ENCODE measurements at regions not wholly inside any gene's neighbourhood (a gene's known extent, or its start where the extent isn't known, plus 50 kb on each side); places are given as distances from the start of the nearest gene placed in this dataset.

DNA sequence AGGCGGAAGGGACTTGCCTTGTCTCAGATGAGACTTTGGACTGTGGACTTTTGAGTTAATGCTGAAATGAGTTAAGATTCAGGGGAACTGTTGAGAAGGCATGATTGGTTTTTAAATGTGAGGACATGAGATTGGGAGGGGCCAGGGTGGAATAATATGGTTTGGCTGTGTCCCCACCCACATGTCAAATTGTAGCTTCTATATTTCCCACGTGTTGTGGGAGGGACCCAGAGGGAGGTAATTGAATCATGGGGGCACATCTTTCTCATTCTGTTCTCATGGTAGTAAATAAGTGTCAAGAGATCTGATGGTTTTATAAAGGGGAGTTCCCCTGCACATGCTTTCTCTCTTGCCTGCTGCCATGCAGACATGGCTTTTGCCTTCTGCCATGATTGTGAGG lies 89.2 kb downstream of the CGGBP1 start:
- Histone ChIP-seq H3K9me3 (ENCODE audit: insufficient read depth, low read length, severe bottlenecking) (no peaks in the 10 kb centered on the region), H3K36me3 (ENCODE audit: insufficient read depth, low read length) (no peaks in the 10 kb centered on the region), H3K27me3 (ENCODE audit: insufficient read depth, low read length, poor library complexity) (no peaks in the 10 kb centered on the region), H3K79me2 (ENCODE audit: insufficient read depth, low read length) (no peaks in the 10 kb centered on the region), H4K20me1 (ENCODE audit: insufficient read depth, low read length) (no peaks in the 10 kb centered on the region), H3K9ac (ENCODE audit: low read depth, low read length) (no peak overlapping the region), H3K4me1 (ENCODE audit: insufficient read depth, low read length) (no peaks in the 10 kb centered on the region), H2AFZ (ENCODE audit: low read depth, low read length) (no peak overlapping the region), H3K4me3 (ENCODE audit: low read depth in 1 of 2, low read length in 2 of 2) (no peak overlapping the region), H3K27ac (ENCODE audit: low read length) (no peak overlapping the region), H3K4me2 (ENCODE audit: insufficient read depth, low read length) (no peak overlapping the region)
- ATAC-seq (ENCODE audit: insufficient read depth, low read depth) (no peak), DNase-seq (no peak)
- no peak for TF ChIP-seq EZH2 (IDR thresholded peaks at IDR 0.05; ENCODE audit: borderline replicate concordance, low read depth, low read length, severe bottlenecking)
- TF ChIP-seq, protein P1, sequence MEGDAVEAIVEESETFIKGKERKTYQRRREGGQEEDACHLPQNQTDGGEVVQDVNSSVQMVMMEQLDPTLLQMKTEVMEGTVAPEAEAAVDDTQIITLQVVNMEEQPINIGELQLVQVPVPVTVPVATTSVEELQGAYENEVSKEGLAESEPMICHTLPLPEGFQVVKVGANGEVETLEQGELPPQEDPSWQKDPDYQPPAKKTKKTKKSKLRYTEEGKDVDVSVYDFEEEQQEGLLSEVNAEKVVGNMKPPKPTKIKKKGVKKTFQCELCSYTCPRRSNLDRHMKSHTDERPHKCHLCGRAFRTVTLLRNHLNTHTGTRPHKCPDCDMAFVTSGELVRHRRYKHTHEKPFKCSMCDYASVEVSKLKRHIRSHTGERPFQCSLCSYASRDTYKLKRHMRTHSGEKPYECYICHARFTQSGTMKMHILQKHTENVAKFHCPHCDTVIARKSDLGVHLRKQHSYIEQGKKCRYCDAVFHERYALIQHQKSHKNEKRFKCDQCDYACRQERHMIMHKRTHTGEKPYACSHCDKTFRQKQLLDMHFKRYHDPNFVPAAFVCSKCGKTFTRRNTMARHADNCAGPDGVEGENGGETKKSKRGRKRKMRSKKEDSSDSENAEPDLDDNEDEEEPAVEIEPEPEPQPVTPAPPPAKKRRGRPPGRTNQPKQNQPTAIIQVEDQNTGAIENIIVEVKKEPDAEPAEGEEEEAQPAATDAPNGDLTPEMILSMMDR (IDR thresholded peaks at IDR 0.05; ENCODE audit: borderline replicate concordance, extremely low read depth, low read length, poor library complexity, severe bottlenecking): no peak

GRCh38 chr3:87968668-87969067 lies 90.1 kb downstream of the CGGBP1 start:
- ATAC-seq (ENCODE audit: insufficient read depth, low read depth): no peak
- Histone ChIP-seq H3K36me3 (ENCODE audit: insufficient read depth, low read length) (no peaks in the 10 kb centered on the region), H3K27me3 (ENCODE audit: insufficient read depth, low read length, poor library complexity) (no peaks in the 10 kb centered on the region), H2AFZ (ENCODE audit: low read depth, low read length) (no peak overlapping the region), H4K20me1 (ENCODE audit: insufficient read depth, low read length) (no peaks in the 10 kb centered on the region), H3K79me2 (ENCODE audit: insufficient read depth, low read length) (no peaks in the 10 kb centered on the region), H3K9me3 (ENCODE audit: insufficient read depth, low read length, severe bottlenecking) (no peaks in the 10 kb centered on the region), H3K4me2 (ENCODE audit: insufficient read depth, low read length) (no peak overlapping the region), H3K9ac (ENCODE audit: low read depth, low read length) (no peak overlapping the region), H3K4me3 (ENCODE audit: low read depth in 1 of 2, low read length in 2 of 2) (no peak overlapping the region), H3K27ac (ENCODE audit: low read length) (no peak overlapping the region), H3K4me1 (ENCODE audit: insufficient read depth, low read length) (no peaks in the 10 kb centered on the region)
- no peak for TF ChIP-seq EZH2 (IDR thresholded peaks at IDR 0.05; ENCODE audit: borderline replicate concordance, low read depth, low read length, severe bottlenecking)
- TF ChIP-seq, protein P1 (IDR thresholded peaks at IDR 0.05; ENCODE audit: borderline replicate concordance, extremely low read depth, low read length, poor library complexity, severe bottlenecking): no peak
- DNase-seq: no peak

DNA sequence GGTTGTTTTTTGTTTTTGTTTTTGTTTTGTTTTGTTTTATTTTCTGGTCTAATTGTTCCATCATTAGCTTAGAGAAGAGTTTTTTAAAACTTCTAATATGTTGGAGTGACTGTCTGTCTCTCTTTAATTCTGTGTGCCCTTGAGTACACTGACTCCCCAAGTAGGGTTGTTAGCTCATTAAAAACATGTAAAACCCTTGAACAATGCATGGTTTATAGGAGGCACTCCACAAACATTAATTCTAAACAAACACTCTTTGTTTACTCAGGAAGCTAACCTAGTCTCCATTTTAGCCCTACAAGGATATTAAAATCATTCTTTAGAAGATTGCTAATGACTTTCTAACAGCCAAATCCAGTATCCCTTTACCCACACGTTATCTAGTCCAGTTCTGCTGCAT lies 100.5 kb downstream of the CGGBP1 start:
- no peak overlapping the region for H3K27ac ChIP-seq (ENCODE audit: low read length)
- H3K4me3 ChIP-seq (ENCODE audit: low read depth in 1 of 2, low read length in 2 of 2): no peak overlapping the region
- H3K4me1 ChIP-seq (ENCODE audit: insufficient read depth, low read length): no peaks in the 10 kb centered on the region
- no peaks in the 10 kb centered on the region for H4K20me1 ChIP-seq (ENCODE audit: insufficient read depth, low read length)
- H3K36me3 ChIP-seq (ENCODE audit: insufficient read depth, low read length): no peaks in the 10 kb centered on the region
- no peak overlapping the region for H3K4me2 ChIP-seq (ENCODE audit: insufficient read depth, low read length)
- ATAC-seq (ENCODE audit: insufficient read depth, low read depth) (no peak), DNase-seq (no peak)
- H3K9me3 ChIP-seq (ENCODE audit: insufficient read depth, low read length, severe bottlenecking): no peaks in the 10 kb centered on the region
- H3K9ac ChIP-seq (ENCODE audit: low read depth, low read length): no peak overlapping the region
- H3K27me3 ChIP-seq (ENCODE audit: insufficient read depth, low read length, poor library complexity): no peaks in the 10 kb centered on the region
- TF ChIP-seq, protein P1 (IDR thresholded peaks at IDR 0.05; ENCODE audit: borderline replicate concordance, extremely low read depth, low read length, poor library complexity, severe bottlenecking): no peak
- no peak for TF ChIP-seq EZH2 (IDR thresholded peaks at IDR 0.05; ENCODE audit: borderline replicate concordance, low read depth, low read length, severe bottlenecking)
- no peaks in the 10 kb centered on the region for H3K79me2 ChIP-seq (ENCODE audit: insufficient read depth, low read length)
- H2AFZ ChIP-seq (ENCODE audit: low read depth, low read length): no peak overlapping the region

DNA sequence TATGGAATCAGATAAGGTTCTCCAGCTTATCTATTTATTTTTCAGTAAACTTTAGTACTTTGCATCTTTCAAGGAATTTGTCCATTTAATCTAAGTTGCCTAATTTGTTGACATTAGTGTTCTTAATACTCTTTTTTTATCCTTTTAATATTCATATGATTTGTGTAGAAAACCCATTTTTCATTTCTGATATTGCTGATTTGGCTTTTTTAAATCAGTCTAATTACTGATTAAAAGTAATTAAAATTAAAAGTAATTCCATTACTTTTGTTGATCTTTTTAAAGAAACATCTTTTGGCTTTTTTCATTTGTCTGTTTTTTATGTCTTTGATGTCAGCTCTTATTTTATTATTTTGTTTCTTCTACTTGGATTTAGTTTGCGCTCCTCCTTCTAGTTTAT lies 101.2 kb downstream of the CGGBP1 start:
- no peaks in the 10 kb centered on the region for H4K20me1 ChIP-seq (ENCODE audit: insufficient read depth, low read length)
- ATAC-seq (ENCODE audit: insufficient read depth, low read depth) (no peak), DNase-seq (no peak)
- H2AFZ ChIP-seq (ENCODE audit: low read depth, low read length): no peak overlapping the region
- H3K79me2 ChIP-seq (ENCODE audit: insufficient read depth, low read length): no peaks in the 10 kb centered on the region
- H3K27me3 ChIP-seq (ENCODE audit: insufficient read depth, low read length, poor library complexity): no peaks in the 10 kb centered on the region
- no peak overlapping the region for H3K4me3 ChIP-seq (ENCODE audit: low read depth in 1 of 2, low read length in 2 of 2)
- H3K9me3 ChIP-seq (ENCODE audit: insufficient read depth, low read length, severe bottlenecking): no peaks in the 10 kb centered on the region
- H3K36me3 ChIP-seq (ENCODE audit: insufficient read depth, low read length): no peaks in the 10 kb centered on the region
- no peaks in the 10 kb centered on the region for H3K4me1 ChIP-seq (ENCODE audit: insufficient read depth, low read length)
- no peak overlapping the region for H3K27ac ChIP-seq (ENCODE audit: low read length)
- no peak overlapping the region for H3K4me2 ChIP-seq (ENCODE audit: insufficient read depth, low read length)
- no peak overlapping the region for H3K9ac ChIP-seq (ENCODE audit: low read depth, low read length)
- no peak for TF ChIP-seq EZH2 (IDR thresholded peaks at IDR 0.05; ENCODE audit: borderline replicate concordance, low read depth, low read length, severe bottlenecking)
- TF ChIP-seq, protein P1 (IDR thresholded peaks at IDR 0.05; ENCODE audit: borderline replicate concordance, extremely low read depth, low read length, poor library complexity, severe bottlenecking): no peak

Data from DND-41 (cell line).